ENCODE measurements at regions not wholly inside any gene's neighbourhood (a gene's known extent, or its start where the extent isn't known, plus 50 kb on each side); places are given as distances from the start of the nearest gene placed in this dataset.

- TF ChIP-seq EZH2phosphoT487 (IDR thresholded peaks at IDR 0.05; ENCODE audit: low read depth) (no peak), CTCF (IDR thresholded peaks at IDR 0.05; ENCODE audit: low read depth, low read length) (no peak)
Observed at GRCh38 chr16:6447021-6447790, 885.4 kb upstream of the RBFOX1 start.
